Kidney epithelial cell (primary cell): ENCODE measurements at regions not wholly inside any gene's neighbourhood (a gene's known extent, or its start where the extent isn't known, plus 50 kb on each side); places are given as distances from the start of the nearest gene placed in this dataset.

ENCODE experiments used
- DNase-seq: peaks from one replicate; pipeline ENCODE4 v3.0.0-alpha.2; 2010; ENCODE audit warnings: low read depth
- H3K27me3 ChIP-seq: 2 replicates; pipeline ENCODE4 v1.6.0; 2011; ENCODE audit warnings: low read length; ENCODE audit not compliant: control insufficient read depth, insufficient read depth
- H3K36me3 ChIP-seq: 2 replicates; pipeline ENCODE4 v1.5.1; 2011; ENCODE audit warnings: low read length; ENCODE audit not compliant: control insufficient read depth, insufficient read depth
- H3K4me3 ChIP-seq: 2 replicates; pipeline ENCODE4 v1.5.1; 2011; ENCODE audit warnings: low read depth, mild to moderate bottlenecking, control low read depth, low read length
- TF ChIP-seq, protein P1 (sequence below): IDR thresholded peaks from 2 replicates; pipeline ENCODE4 v1.5.1; 2011; ENCODE audit warnings: mild to moderate bottlenecking, moderate library complexity, low read length, control low read depth, inconsistent platforms; ENCODE audit not compliant: insufficient read depth, poor library complexity, severe bottlenecking

DNA sequence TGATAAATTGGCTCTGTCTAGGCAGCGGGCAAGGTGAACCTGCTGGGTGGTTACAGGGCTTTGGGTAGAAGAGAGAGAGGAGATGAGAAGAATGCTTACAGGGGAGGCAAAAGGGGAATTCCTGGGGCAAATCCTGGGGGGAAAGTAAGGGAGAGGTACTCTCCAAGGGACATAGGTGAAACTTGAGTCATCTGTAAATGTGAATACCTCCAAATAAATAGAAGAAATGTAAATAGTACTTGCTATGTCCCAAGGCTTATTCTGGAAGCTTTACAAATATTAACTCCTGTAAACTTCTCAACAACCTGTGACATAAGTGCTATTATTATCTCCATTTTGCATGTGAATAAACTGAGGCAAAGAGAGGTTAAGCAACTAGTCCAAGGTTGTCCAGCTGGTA lies 57.7 kb upstream of the CDK13 start:
- H3K27me3 ChIP-seq: no peaks in the 10 kb centered on the region
- no peak for DNase-seq
- no peak overlapping the region for H3K4me3 ChIP-seq
- TF ChIP-seq, protein P1, sequence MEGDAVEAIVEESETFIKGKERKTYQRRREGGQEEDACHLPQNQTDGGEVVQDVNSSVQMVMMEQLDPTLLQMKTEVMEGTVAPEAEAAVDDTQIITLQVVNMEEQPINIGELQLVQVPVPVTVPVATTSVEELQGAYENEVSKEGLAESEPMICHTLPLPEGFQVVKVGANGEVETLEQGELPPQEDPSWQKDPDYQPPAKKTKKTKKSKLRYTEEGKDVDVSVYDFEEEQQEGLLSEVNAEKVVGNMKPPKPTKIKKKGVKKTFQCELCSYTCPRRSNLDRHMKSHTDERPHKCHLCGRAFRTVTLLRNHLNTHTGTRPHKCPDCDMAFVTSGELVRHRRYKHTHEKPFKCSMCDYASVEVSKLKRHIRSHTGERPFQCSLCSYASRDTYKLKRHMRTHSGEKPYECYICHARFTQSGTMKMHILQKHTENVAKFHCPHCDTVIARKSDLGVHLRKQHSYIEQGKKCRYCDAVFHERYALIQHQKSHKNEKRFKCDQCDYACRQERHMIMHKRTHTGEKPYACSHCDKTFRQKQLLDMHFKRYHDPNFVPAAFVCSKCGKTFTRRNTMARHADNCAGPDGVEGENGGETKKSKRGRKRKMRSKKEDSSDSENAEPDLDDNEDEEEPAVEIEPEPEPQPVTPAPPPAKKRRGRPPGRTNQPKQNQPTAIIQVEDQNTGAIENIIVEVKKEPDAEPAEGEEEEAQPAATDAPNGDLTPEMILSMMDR: no peak
- H3K36me3 ChIP-seq: no peaks in the 10 kb centered on the region

DNA sequence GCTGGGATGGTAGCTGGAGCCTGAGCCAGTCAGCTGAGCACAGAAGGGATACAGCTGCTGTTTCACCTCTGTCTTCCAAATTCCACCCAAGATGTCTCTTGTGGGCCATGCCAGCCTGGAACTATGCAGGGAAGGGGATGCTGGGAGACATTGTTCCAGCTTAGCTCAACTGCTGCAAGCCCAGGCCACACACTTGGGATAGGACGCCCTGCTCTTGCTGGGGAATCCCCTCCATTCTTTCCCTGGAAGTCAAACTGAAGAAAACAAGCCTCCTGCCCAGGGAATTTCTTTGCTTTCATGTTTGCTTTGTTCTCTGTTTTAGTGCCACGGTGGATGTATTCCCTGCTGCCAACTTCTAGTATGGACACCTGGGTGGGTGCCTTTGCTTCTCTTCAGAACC lies 55.2 kb upstream of the CDK13 start:
- no peaks in the 10 kb centered on the region for H3K27me3 ChIP-seq
- DNase-seq: no peak
- H3K4me3 ChIP-seq: no peak overlapping the region
- TF ChIP-seq, protein P1: no peak
- H3K36me3 ChIP-seq: no peaks in the 10 kb centered on the region

DNA sequence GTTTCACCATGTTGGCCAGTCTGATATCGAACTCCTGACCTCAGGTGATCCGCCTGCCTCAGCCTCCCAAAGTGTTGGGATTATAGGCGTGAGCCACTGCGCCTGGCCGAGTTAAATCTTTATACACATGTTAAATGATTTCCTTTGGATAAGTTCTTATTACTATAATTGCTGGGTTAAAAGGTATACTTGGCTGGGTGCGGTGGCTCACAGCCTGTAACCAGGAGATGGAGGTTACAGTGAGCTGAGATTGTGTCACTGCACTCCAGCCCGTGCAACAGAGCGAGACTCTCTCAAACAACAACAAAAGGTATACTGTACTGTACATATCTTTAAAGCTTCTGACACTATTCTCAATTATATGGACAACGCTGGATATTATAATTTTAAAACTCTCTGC lies 53.2 kb upstream of the CDK13 start:
- no peaks in the 10 kb centered on the region for H3K36me3 ChIP-seq
- no peak for DNase-seq
- TF ChIP-seq, protein P1: no peak
- H3K4me3 ChIP-seq: no peak overlapping the region
- no peaks in the 10 kb centered on the region for H3K27me3 ChIP-seq

DNA sequence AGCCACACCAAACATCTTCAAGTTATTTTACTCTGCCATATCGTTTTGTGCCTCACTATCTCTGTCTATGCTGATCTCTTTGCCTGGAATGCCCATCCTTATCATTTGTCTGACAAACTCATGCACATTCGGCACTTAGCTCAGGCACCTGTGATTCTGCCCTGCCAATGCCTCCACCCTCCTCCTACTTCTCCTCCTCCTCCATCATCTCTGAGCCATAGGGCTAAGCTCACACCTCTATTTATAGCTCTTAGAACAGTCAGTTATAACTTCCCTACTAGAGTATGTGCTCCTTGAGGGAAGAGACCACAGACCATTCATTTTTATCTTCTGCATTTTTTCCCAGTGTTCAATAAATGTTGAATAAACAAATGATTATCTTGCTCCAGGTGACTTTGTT lies 51.2 kb upstream of the CDK13 start:
- no peaks in the 10 kb centered on the region for H3K27me3 ChIP-seq
- TF ChIP-seq, protein P1: no peak
- H3K36me3 ChIP-seq: no peaks in the 10 kb centered on the region
- DNase-seq: no peak
- H3K4me3 ChIP-seq: no peak overlapping the region
